HepG2 (cell line): ENCODE measurements at regions not wholly inside any gene's neighbourhood (a gene's known extent, or its start where the extent isn't known, plus 50 kb on each side); places are given as distances from the start of the nearest gene placed in this dataset.

ENCODE experiments used
- ATAC-seq: fragments of 200-7000 bp; cut with Tn5 transposase; 3 replicates; pipeline ENCODE4 v1.9.1; 2020; ENCODE audit warnings: mild to moderate bottlenecking, moderate library complexity
- BruUV-seq: library from RNA; stranded (reverse); fragments of 400-500 nt; replicated peaks from 2 replicates; lab custom pipeline; 2021; lab: Mats Ljungman, UMichigan
- CTCF ChIA-PET: fragments of 300-600 bp; formaldehyde crosslinking; extraction: SDS; loops from one replicate; lab custom pipeline; 2021; ENCODE audit warnings: low total read pairs, inconsistent platforms, low intra/inter-chr PET ratio; lab: Yijun Ruan, JAX
- POLR2A ChIA-PET: fragments of 350-600 bp; sonication (Branson Sonifier 250); formaldehyde crosslinking; loops from one replicate; lab custom pipeline; 2020; ENCODE audit warnings: antibody characterized with exemption, inconsistent platforms; lab: Yijun Ruan, JAX
- DNase-seq: peaks from one replicate; pipeline ENCODE4 v3.0.0-alpha.2; 2015; ENCODE audit warnings: low spot score
- FAIRE-seq: peaks from 3 replicates; lab custom pipeline; 2011; peaks lifted over from hg19 to GRCh38; lab: Jason Lieb, UNC
- H2AFZ ChIP-seq: one replicate; pipeline ENCODE4 v1.6.1; 2011; ENCODE audit warnings: low read length, inconsistent platforms
- H3K27ac ChIP-seq: fragments of 300-600 bp; 3 replicates; pipeline ENCODE4 v1.8.0; 2011; ENCODE audit warnings: mixed run types, mild to moderate bottlenecking, mixed read lengths, low read length, inconsistent platforms; ENCODE audit not compliant: insufficient read depth; ENCODE audit errors: extremely low read length
- H3K27me3 ChIP-seq, 2 experiments: fragments of 200-600 bp in 1 of 2; 2 replicates in 1 of 2; 3 replicates in 1 of 2; pipeline versions ENCODE4 v1.6.0 to v1.8.0; 2011; ENCODE audit warnings: low read length in 2 of 2, mild to moderate bottlenecking in 2 of 2, moderate library complexity in 2 of 2, inconsistent platforms in 1 of 2; ENCODE audit not compliant: insufficient read depth in 2 of 2, control insufficient read depth in 1 of 2
- H3K36me3 ChIP-seq, 2 experiments: fragments of 200-600 bp in 1 of 2; replicated peaks in 1 of 2; 2 replicates in 1 of 2; 3 replicates in 1 of 2; pipeline versions ENCODE4 v1.5.1 to v1.8.0; 2011; ENCODE audit warnings: low read length in 2 of 2, inconsistent platforms in 1 of 2; ENCODE audit not compliant: insufficient read depth in 2 of 2, control insufficient read depth in 1 of 2
- H3K4me1 ChIP-seq: 2 replicates; pipeline ENCODE4 v1.5.1; 2012; ENCODE audit warnings: low read length, inconsistent platforms; ENCODE audit not compliant: insufficient read depth
- H3K4me2 ChIP-seq: 2 replicates; pipeline ENCODE4 v1.6.0; 2011; ENCODE audit warnings: low read depth, low read length, inconsistent platforms
- H3K4me3 ChIP-seq, 3 experiments: fragments of 200-600 bp in 1 of 3; sonication (generic), shearing (Covaris generic) in 1 of 3; replicated peaks in 1 of 3; 2 replicates each; pipeline ENCODE4 v1.5.1; 2011 to 2016; ENCODE audit warnings: low read length in 3 of 3, inconsistent platforms in 2 of 3, low read depth in 2 of 3, mild to moderate bottlenecking in 2 of 3, control low read depth in 1 of 3, mixed read lengths in 1 of 3; ENCODE audit not compliant: insufficient read depth in 1 of 3
- H3K79me2 ChIP-seq: one replicate; pipeline ENCODE4 v1.6.1; 2011; ENCODE audit warnings: low read length, inconsistent platforms; ENCODE audit not compliant: insufficient read depth
- H3K9ac ChIP-seq: 2 replicates; pipeline ENCODE4 v1.6.0; 2011; ENCODE audit warnings: mild to moderate bottlenecking, low read depth, low read length, inconsistent platforms; ENCODE audit not compliant: insufficient read depth
- H3K9me3 ChIP-seq: 2 replicates; pipeline ENCODE4 v1.5.1; 2012; ENCODE audit warnings: mild to moderate bottlenecking, low read length
- H4K20me1 ChIP-seq: 2 replicates; pipeline ENCODE4 v1.6.0; 2011; ENCODE audit warnings: inconsistent platforms, mild to moderate bottlenecking, low read length, moderate library complexity; ENCODE audit not compliant: insufficient read depth
- HMGA1 ChIP-seq: sonication (generic); formaldehyde crosslinking; conservative IDR thresholded peaks from 2 replicates; pipeline ENCODE4 v1.4.0; 2020; ENCODE audit warnings: missing genetic modification reagents
- KDM6A ChIP-seq: IDR thresholded peaks from 2 replicates; pipeline ENCODE4 v1.6.1; 2016; ENCODE audit warnings: low read depth
- NR2F1 ChIP-seq, 2 experiments: fragments of 450-650 bp in 1 of 2; formaldehyde crosslinking in 1 of 2; IDR thresholded peaks; 2 replicates each; pipeline versions ENCODE4 v1.5.0 to v1.6.1; 2016 to 2020; ENCODE audit warnings: mild to moderate bottlenecking in 1 of 2, missing compliant biosample characterization in 1 of 2, missing genetic modification reagents in 1 of 2, moderate library complexity in 1 of 2
- POLR2AphosphoS2 ChIP-seq: IDR thresholded peaks from 2 replicates; pipeline ENCODE4 v1.6.1; 2011; ENCODE audit warnings: low read depth, low read length, improper control_type of control experiment
- SSRP1 ChIP-seq: IDR thresholded peaks from 2 replicates; pipeline ENCODE4 v1.6.1; 2016; ENCODE audit warnings: control low read depth
- ZFP1 ChIP-seq: IDR thresholded peaks from 2 replicates; pipeline ENCODE4 v1.6.1; 2016
- ZFX ChIP-seq: sonication (generic); formaldehyde crosslinking; IDR thresholded peaks from 2 replicates; pipeline ENCODE4 v1.4.0; 2020; ENCODE audit warnings: mild to moderate bottlenecking, low read depth, missing genetic modification reagents, moderate library complexity
- ZNF136 ChIP-seq: sonication (generic); formaldehyde crosslinking; IDR thresholded peaks from 2 replicates; pipeline ENCODE4 v1.8.1; 2022; ENCODE audit warnings: low read depth, mild to moderate bottlenecking, moderate library complexity, missing genetic modification reagents
- ZNF350 ChIP-seq: sonication (generic); formaldehyde crosslinking; IDR thresholded peaks from 2 replicates; pipeline ENCODE4 v1.4.0; 2020; ENCODE audit warnings: mild to moderate bottlenecking, low read depth, missing genetic modification reagents, borderline replicate concordance
- ZNF564 ChIP-seq: sonication (generic); formaldehyde crosslinking; IDR thresholded peaks from 2 replicates; pipeline ENCODE4 v1.8.1; 2023; ENCODE audit warnings: mild to moderate bottlenecking, missing genetic modification reagents
- WGBS: methylation state at CpG from one replicate; pipeline ENCODE4 v1.1.6; 2017; ENCODE audit warnings: low lambda C conversion rate; 5-methylcytosine and 5-hydroxymethylcytosine counted together
- in situ Hi-C: cut with HindIII; loops from 2 replicates; pipeline ENCODE4 v1.10.0; 2017; ENCODE audit warnings: low pct_unique_long_range_greater_than_20kb; ENCODE audit not compliant: extremely low pct_ligation_motif_present
- intact Hi-C: fragments of 100-400 bp; cut with micrococcal nuclease; formaldehyde crosslinking; loops from one replicate; pipeline ENCODE4 v1.10.0; 2022; ENCODE audit not compliant: unreplicated experiment
- TF ChIP-seq, protein P1 (sequence below): sonication (generic); formaldehyde crosslinking; IDR thresholded peaks from 2 replicates; pipeline ENCODE4 v1.5.1; 2020; ENCODE audit warnings: mild to moderate bottlenecking, missing genetic modification reagents, borderline replicate concordance
- TF ChIP-seq, protein P2 (sequence below): sonication (generic); formaldehyde crosslinking; IDR thresholded peaks from 2 replicates; pipeline ENCODE4 v1.8.0; 2022; ENCODE audit warnings: mild to moderate bottlenecking, missing genetic modification reagents, borderline replicate concordance

DNA sequence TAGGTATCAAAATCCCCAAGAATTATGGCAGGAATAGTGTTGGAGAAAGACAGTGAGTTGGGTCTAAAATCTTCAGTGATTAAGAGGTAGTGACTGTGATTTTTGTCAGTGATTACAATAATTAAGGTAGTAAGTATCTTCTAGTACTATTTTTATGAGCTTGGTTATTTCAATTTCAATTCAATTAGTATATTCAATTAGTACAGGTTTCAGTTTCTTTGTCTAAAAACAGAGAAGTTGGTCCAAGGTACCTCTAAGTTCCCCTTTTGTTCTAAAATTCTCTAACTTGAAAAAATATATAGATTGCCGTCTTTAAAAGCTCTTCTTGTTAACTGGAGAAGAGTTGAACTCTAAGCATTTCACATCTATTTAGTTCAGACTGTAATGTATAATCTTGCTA lies 82.9 kb downstream of the OTUD1 start:
- no peaks in the 10 kb centered on the region for H4K20me1 ChIP-seq
- intact Hi-C loops (no loop called here), in situ Hi-C loops (loop anchor here (5.0 kb wide), 1 partner anchor 204 kb away; no protein-coding TSS in a partner anchor)
- H3K4me1 ChIP-seq: peaks cover 11% of the 10 kb centered on the region
- ATAC-seq (no peak), DNase-seq (no peak), FAIRE-seq (no peak)
- no peak overlapping the region for H2AFZ ChIP-seq
- no TSS peak for BruUV-seq
- POLR2A ChIA-PET: no interaction called here
- TF ChIP-seq ZNF350 (CRISPR knock-in tag) (no peak), KDM6A (no peak), ZFX (CRISPR knock-in tag) (no peak), POLR2AphosphoS2 (no peak), HMGA1 (CRISPR knock-in tag) (no peak), NR2F1 (CRISPR knock-in tag; IDR thresholded peaks at IDR 0.05) (no peak), ZNF564 (CRISPR knock-in tag) (no peak), SSRP1 (CRISPR knock-in tag) (no peak), ZNF136 (CRISPR knock-in tag) (no peak), ZFP1 (CRISPR knock-in tag) (no peak)
- TF ChIP-seq, protein P1, sequence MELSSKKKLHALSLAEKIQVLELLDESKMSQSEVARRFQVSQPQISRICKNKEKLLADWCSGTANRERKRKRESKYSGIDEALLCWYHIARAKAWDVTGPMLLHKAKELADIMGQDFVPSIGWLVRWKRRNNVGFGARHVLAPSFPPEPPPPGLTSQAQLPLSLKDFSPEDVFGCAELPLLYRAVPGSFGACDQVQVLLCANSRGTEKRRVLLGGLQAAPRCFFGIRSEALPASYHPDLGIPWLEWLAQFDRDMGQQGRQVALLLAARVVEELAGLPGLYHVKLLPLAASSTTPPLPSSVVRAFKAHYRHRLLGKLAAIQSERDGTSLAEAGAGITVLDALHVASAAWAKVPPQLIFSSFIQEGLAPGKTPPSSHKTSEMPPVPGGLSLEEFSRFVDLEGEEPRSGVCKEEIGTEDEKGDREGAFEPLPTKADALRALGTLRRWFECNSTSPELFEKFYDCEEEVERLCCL: no peak
- TF ChIP-seq, protein P2, sequence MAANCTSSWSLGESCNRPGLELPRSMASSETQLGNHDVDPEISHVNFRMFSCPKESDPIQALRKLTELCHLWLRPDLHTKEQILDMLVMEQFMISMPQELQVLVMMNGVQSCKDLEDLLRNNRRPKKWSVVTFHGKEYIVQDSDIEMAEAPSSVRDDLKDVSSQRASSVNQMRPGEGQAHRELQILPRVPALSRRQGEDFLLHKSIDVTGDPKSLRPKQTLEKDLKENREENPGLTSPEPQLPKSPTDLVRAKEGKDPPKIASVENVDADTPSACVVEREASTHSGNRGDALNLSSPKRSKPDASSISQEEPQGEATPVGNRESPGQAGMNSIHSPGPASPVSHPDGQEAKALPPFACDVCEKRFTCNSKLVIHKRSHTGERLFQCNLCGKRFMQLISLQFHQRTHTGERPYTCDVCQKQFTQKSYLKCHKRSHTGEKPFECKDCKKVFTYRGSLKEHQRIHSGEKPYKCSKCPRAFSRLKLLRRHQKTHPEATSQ (CRISPR knock-in tag): no peak
- no peaks in the 10 kb centered on the region; a peak in 1 of 5 replicates for H3K27me3 ChIP-seq
- no peak overlapping the region for H3K9ac ChIP-seq
- no peak overlapping the region for H3K4me2 ChIP-seq
- no peaks in the 10 kb centered on the region for H3K9me3 ChIP-seq
- no peaks in the 10 kb centered on the region for H3K79me2 ChIP-seq
- no peaks in the 10 kb centered on the region for H3K36me3 ChIP-seq
- CTCF ChIA-PET: no interaction called here
- 82% methylated on average over 1 of the region's 1 CpG for WGBS
- no peak overlapping the region for H3K27ac ChIP-seq
- H3K4me3 ChIP-seq: no peak overlapping the region
